ENCODE measurements at regions not wholly inside any gene's neighbourhood (a gene's known extent, or its start where the extent isn't known, plus 50 kb on each side); places are given as distances from the start of the nearest gene placed in this dataset.

- DNase-seq (ENCODE audit: low spot score): no peak
- TF ChIP-seq, protein P1, sequence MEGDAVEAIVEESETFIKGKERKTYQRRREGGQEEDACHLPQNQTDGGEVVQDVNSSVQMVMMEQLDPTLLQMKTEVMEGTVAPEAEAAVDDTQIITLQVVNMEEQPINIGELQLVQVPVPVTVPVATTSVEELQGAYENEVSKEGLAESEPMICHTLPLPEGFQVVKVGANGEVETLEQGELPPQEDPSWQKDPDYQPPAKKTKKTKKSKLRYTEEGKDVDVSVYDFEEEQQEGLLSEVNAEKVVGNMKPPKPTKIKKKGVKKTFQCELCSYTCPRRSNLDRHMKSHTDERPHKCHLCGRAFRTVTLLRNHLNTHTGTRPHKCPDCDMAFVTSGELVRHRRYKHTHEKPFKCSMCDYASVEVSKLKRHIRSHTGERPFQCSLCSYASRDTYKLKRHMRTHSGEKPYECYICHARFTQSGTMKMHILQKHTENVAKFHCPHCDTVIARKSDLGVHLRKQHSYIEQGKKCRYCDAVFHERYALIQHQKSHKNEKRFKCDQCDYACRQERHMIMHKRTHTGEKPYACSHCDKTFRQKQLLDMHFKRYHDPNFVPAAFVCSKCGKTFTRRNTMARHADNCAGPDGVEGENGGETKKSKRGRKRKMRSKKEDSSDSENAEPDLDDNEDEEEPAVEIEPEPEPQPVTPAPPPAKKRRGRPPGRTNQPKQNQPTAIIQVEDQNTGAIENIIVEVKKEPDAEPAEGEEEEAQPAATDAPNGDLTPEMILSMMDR (IDR thresholded peaks at IDR 0.05; ENCODE audit: extremely low read depth, missing control alignments): no peak
These were observed 425.3 kb downstream of the EPM2A start for GRCh38 chr6:145309842-145310535.

DNA sequence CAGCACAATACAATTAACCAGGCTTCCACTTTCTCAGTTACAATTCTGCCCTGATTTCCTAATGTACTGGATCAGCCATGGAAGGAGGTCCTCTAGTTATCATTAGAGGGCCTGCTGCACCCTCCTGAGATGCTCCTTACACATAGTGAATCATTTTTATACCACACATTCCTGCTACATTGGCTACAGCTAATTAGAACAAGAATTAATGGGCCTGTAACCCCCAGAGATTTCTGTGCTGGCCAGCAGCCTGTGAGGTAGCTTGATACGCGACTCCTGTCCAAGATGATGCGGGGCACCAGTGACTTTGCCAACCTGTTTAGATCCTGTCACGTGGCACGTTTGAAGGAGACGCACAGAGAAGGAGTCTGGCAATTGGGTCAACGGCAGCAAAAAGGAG lies 422.8 kb downstream of the EPM2A start:
- no peak for DNase-seq (ENCODE audit: low spot score)
- TF ChIP-seq, protein P1 (IDR thresholded peaks at IDR 0.05; ENCODE audit: extremely low read depth, missing control alignments): no peak

DNA sequence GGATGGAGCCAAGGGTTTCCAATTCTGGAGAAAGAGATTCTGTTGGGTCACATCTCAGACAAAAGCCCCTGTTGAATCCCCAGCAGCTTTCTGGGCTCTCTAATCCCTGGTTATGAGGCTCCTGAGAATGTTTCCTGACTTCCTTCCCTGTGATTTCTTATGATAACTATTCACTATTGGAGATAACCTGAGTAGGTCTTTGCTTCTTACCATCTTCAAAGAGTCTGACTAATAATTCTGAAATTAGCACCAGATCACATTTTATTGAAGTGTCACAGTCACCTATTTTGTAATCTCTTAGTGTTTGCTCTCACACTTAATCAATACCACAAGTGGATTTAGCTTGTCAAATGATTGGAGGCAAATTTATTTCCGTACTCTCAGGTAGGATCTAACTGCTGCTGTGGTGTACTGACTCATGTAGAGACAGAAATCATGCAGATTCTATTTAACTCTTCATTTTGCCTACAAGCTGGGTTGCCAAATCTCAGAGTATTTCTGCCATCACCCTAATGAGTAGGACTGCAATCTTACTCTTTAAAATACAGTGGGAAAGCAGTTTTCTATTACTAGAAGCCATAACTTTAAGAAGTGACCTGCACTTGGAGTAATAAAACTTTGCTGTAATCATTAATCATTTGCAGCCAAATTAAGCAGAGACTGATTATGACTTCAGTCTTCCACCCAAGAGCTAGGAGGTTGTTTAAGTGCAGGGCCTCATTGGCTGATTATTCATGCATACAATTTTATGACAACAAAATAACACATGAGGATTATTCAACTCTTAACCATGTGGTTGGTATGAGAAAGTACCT lies 422.1 kb downstream of the EPM2A start:
- DNase-seq (ENCODE audit: low spot score): no peak
- TF ChIP-seq, protein P1 (IDR thresholded peaks at IDR 0.05; ENCODE audit: extremely low read depth, missing control alignments): no peak

- no peak for DNase-seq (ENCODE audit: low spot score)
- TF ChIP-seq, protein P1 (IDR thresholded peaks at IDR 0.05; ENCODE audit: extremely low read depth, missing control alignments): no peak
These were observed 419.2 kb downstream of the EPM2A start for GRCh38 chr6:145315982-145316600.

DNA sequence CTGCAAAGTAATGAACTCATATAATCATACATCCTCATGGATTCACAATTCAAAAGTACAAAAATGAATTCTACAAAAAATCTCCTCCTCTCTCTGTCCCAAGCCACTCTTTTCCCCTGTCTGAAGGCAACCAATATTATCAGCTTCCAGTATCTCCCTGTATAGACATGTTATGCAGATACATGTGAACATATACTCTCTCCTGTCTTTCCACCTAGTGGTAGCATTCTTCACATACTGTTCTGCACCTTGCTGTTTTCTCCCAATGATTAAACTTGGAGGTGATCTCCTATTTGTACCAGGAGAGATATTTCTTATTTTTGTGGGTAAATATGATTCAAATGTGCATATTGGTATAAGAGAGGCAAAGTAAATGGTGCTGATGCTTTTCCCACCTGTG lies 416.4 kb downstream of the EPM2A start:
- TF ChIP-seq, protein P1 (IDR thresholded peaks at IDR 0.05; ENCODE audit: extremely low read depth, missing control alignments): no peak
- DNase-seq (ENCODE audit: low spot score): no peak

- TF ChIP-seq, protein P1 (IDR thresholded peaks at IDR 0.05; ENCODE audit: extremely low read depth, missing control alignments): no peak
These were observed 415.7 kb downstream of the EPM2A start for GRCh38 chr6:145319605-145320004.

GRCh38 chr6:145323646-145324045 lies 411.7 kb downstream of the EPM2A start:
- no peak for DNase-seq (ENCODE audit: low spot score)
- TF ChIP-seq, protein P1 (IDR thresholded peaks at IDR 0.05; ENCODE audit: extremely low read depth, missing control alignments): no peak

More at GRCh38 chr6:145319605-145320004, 415.7 kb downstream of the EPM2A start:
- DNase-seq (ENCODE audit: low spot score): no peak

All from GM20000 (cell line).